Natural killer cell (primary cell): ENCODE measurements at regions not wholly inside any gene's neighbourhood (a gene's known extent, or its start where the extent isn't known, plus 50 kb on each side); places are given as distances from the start of the nearest gene placed in this dataset.

Experiments used
- ATAC-seq, 3 donors: fragments of 150-1000 bp in 2 of 3; fragments of 200-7000 bp in 1 of 3; cut with Tn5 transposase; 1 replicate in 1 of 3; 2 replicates in 2 of 3; pipeline ENCODE4 v1.10.0; 2021; ENCODE audit warnings: mild to moderate bottlenecking in 2 of 3, moderate library complexity in 2 of 3
- DNase-seq, 2 donors: peaks; one replicate each; pipeline versions ENCODE4 v3.0.0 to v3.0.0-alpha.2; 2013 to 2021; ENCODE audit warnings: mixed read lengths in 1 of 2
- H3K27ac ChIP-seq: one replicate; pipeline ENCODE4 v1.5.1; 2013; ENCODE audit warnings: mild to moderate bottlenecking, low read length
- H3K27me3 ChIP-seq: one replicate; pipeline ENCODE4 v1.6.1; 2013; ENCODE audit warnings: low read length; ENCODE audit not compliant: control insufficient read depth, insufficient read depth
- H3K36me3 ChIP-seq: one replicate; pipeline ENCODE4 v1.6.1; 2013; ENCODE audit warnings: low read length; ENCODE audit not compliant: control insufficient read depth, insufficient read depth
- H3K4me1 ChIP-seq: one replicate; pipeline ENCODE4 v1.6.1; 2013; ENCODE audit warnings: low read length; ENCODE audit not compliant: control insufficient read depth, insufficient read depth
- H3K4me3 ChIP-seq: one replicate; pipeline ENCODE4 v1.5.1; 2013; ENCODE audit warnings: low read length
- H3K9me3 ChIP-seq: one replicate; pipeline ENCODE4 v1.6.1; 2013; ENCODE audit warnings: low read length; ENCODE audit not compliant: control insufficient read depth, insufficient read depth
- H3K27ac Mint-ChIP-seq, 2 donors: one replicate each; pipeline ENCODE4 v1.8.0; 2022; ENCODE audit warnings: mild to moderate bottlenecking in 2 of 2, mixed read lengths in 2 of 2, moderate library complexity in 1 of 2
- H3K27me3 Mint-ChIP-seq, 2 donors: one replicate each; pipeline ENCODE4 v1.8.0; 2022; ENCODE audit warnings: low read depth in 2 of 2, mixed read lengths in 2 of 2
- H3K36me3 Mint-ChIP-seq: one replicate; pipeline ENCODE4 v1.8.0; 2022; ENCODE audit warnings: mixed read lengths
- H3K4me1 Mint-ChIP-seq, 2 donors: one replicate each; pipeline ENCODE4 v1.8.0; 2022; ENCODE audit warnings: mixed read lengths in 2 of 2
- H3K4me3 Mint-ChIP-seq: one replicate; pipeline ENCODE4 v1.8.0; 2022; ENCODE audit warnings: mild to moderate bottlenecking, moderate library complexity, mixed read lengths
- H3K9me3 Mint-ChIP-seq, 2 donors: one replicate each; pipeline ENCODE4 v1.8.0; 2022; ENCODE audit warnings: mixed read lengths in 2 of 2
- WGBS: methylation state at CpG from one replicate; pipeline ENCODE4 v1.1.7; 2013; ENCODE audit warnings: missing lambda C conversion rate; ENCODE audit not compliant: insufficient coverage; 5-methylcytosine and 5-hydroxymethylcytosine counted together
- intact Hi-C: fragments of 100-400 bp; cut with micrococcal nuclease; formaldehyde crosslinking; loops from one replicate; pipeline ENCODE4 v1.14.2; 2022
- TF ChIP-seq, protein P1 (sequence below): fragments of 200-600 bp; IDR thresholded peaks from one replicate; pipeline ENCODE4 v1.8.0; 2022; ENCODE audit warnings: antibody characterized with exemption

DNA sequence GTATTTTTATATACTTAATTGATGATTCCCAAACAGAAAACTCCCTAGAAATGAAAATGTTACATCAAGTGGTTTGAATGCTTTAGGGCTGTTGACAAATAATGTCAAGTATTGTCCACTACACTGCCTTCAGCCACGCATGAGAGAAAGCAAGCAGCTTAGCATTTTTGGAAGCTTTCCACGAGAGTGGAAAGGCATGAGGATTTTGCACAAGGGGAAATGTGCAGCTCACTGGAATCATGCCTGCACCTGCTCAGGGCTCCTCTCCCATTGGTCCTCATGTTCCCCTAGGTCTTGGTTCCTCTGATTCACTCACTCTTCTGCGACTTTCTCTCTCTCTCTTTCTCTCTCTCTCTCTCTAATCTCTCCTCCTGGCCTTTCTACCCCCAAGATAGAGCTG is 439.5 kb upstream of the CDH4 start:
- intact Hi-C loops = no loop called here
- Mint-ChIP-seq H3K9me3 (no peaks in the 10 kb centered on the region), H3K27ac (no peak overlapping the region), H3K36me3 (no peaks in the 10 kb centered on the region), H3K4me3 (no peak overlapping the region), H3K27me3 (peaks cover 0 to 3% of the 10 kb centered on the region in 2 donors), H3K4me1 (no peaks in the 10 kb centered on the region)
- Histone ChIP-seq H3K9me3 (no peaks in the 10 kb centered on the region), H3K27me3 (no peaks in the 10 kb centered on the region), H3K4me3 (no peak overlapping the region), H3K27ac (no peak overlapping the region), H3K36me3 (no peaks in the 10 kb centered on the region), H3K4me1 (no peaks in the 10 kb centered on the region)
- TF ChIP-seq, protein P1, sequence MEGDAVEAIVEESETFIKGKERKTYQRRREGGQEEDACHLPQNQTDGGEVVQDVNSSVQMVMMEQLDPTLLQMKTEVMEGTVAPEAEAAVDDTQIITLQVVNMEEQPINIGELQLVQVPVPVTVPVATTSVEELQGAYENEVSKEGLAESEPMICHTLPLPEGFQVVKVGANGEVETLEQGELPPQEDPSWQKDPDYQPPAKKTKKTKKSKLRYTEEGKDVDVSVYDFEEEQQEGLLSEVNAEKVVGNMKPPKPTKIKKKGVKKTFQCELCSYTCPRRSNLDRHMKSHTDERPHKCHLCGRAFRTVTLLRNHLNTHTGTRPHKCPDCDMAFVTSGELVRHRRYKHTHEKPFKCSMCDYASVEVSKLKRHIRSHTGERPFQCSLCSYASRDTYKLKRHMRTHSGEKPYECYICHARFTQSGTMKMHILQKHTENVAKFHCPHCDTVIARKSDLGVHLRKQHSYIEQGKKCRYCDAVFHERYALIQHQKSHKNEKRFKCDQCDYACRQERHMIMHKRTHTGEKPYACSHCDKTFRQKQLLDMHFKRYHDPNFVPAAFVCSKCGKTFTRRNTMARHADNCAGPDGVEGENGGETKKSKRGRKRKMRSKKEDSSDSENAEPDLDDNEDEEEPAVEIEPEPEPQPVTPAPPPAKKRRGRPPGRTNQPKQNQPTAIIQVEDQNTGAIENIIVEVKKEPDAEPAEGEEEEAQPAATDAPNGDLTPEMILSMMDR = no peak
- DNase-seq = no peak
- 84% methylated on average over 3 of the region's 3 CpGs for WGBS
- no peak for ATAC-seq

- DNase-seq = no peak
- Mint-ChIP-seq H3K9me3 (no peaks in the 10 kb centered on the region), H3K27me3 (peaks cover 0 to 3% of the 10 kb centered on the region in 2 donors), H3K27ac (no peak overlapping the region), H3K4me3 (no peak overlapping the region), H3K36me3 (no peaks in the 10 kb centered on the region), H3K4me1 (no peaks in the 10 kb centered on the region)
- TF ChIP-seq, protein P1 = no peak
- Histone ChIP-seq H3K36me3 (no peaks in the 10 kb centered on the region), H3K4me3 (no peak overlapping the region), H3K9me3 (no peaks in the 10 kb centered on the region), H3K27me3 (no peaks in the 10 kb centered on the region), H3K4me1 (no peaks in the 10 kb centered on the region), H3K27ac (no peak overlapping the region)
- intact Hi-C loops = no loop called here
- no peak for ATAC-seq
- WGBS = 71% methylated on average over 5 of the region's 5 CpGs
These were observed 439.0 kb upstream of the CDH4 start for GRCh38 chr20:60813066-60813465.

GRCh38 chr20:60815656-60816055 is 436.4 kb upstream of the CDH4 start:
- TF ChIP-seq, protein P1 = no peak
- Mint-ChIP-seq H3K36me3 (no peaks in the 10 kb centered on the region), H3K27ac (no peak overlapping the region), H3K27me3 (peaks cover 5 to 18% of the 10 kb centered on the region in 2 donors), H3K4me1 (no peaks in the 10 kb centered on the region), H3K9me3 (no peaks in the 10 kb centered on the region), H3K4me3 (no peak overlapping the region)
- H3K4me3 ChIP-seq = no peak overlapping the region
- no peaks in the 10 kb centered on the region for H3K9me3 ChIP-seq
- no peak overlapping the region for H3K27ac ChIP-seq
- 85% methylated on average over 6 of the region's 6 CpGs for WGBS
- no peak for ATAC-seq
- no peaks in the 10 kb centered on the region for H3K4me1 ChIP-seq
- H3K36me3 ChIP-seq = no peaks in the 10 kb centered on the region
- no peak for DNase-seq
- no peaks in the 10 kb centered on the region for H3K27me3 ChIP-seq
- intact Hi-C loops = no loop called here

- DNase-seq (no peak), ATAC-seq (no peak)
- 85% methylated on average over 2 of the region's 2 CpGs for WGBS
- no peaks in the 10 kb centered on the region for H3K36me3 ChIP-seq
- Mint-ChIP-seq H3K27me3 (peaks cover 6 to 21% of the 10 kb centered on the region in 2 donors), H3K4me3 (no peak overlapping the region), H3K4me1 (no peaks in the 10 kb centered on the region), H3K36me3 (no peaks in the 10 kb centered on the region), H3K9me3 (no peaks in the 10 kb centered on the region), H3K27ac (no peak overlapping the region)
- intact Hi-C loops = no loop called here
- no peak overlapping the region for H3K27ac ChIP-seq
- no peaks in the 10 kb centered on the region for H3K4me1 ChIP-seq
- H3K27me3 ChIP-seq = no peaks in the 10 kb centered on the region
- no peak overlapping the region for H3K4me3 ChIP-seq
- no peaks in the 10 kb centered on the region for H3K9me3 ChIP-seq
- TF ChIP-seq, protein P1 = no peak
These were observed 435.2 kb upstream of the CDH4 start for GRCh38 chr20:60816901-60817300.
